Lower leg skin (tissue), 3 donors: ENCODE measurements at regions not wholly inside any gene's neighbourhood (a gene's known extent, or its start where the extent isn't known, plus 50 kb on each side); places are given as distances from the start of the nearest gene placed in this dataset.

Source experiments
- CTCF ChIP-seq, 3 donors: fragments of 450-650 bp; IDR thresholded peaks; one replicate each; pipeline ENCODE4 v1.5.1; 2016; ENCODE audit warnings: antibody characterized with exemption in 3 of 3, mild to moderate bottlenecking in 3 of 3, moderate library complexity in 2 of 3
- POLR2A ChIP-seq, 2 donors: fragments of 450-650 bp; IDR thresholded peaks; one replicate each; pipeline ENCODE4 v1.6.1; 2016 to 2017; ENCODE audit warnings: antibody characterized with exemption in 2 of 2, mild to moderate bottlenecking in 1 of 2, moderate library complexity in 1 of 2

GRCh38 chr10:30176182-30176581 lies 116.8 kb upstream of the JCAD start:
- TF ChIP-seq CTCF (IDR thresholded peaks at IDR 0.05) (no peak), POLR2A (IDR thresholded peaks at IDR 0.05) (no peak)
